HEK293 (cell line): ENCODE measurements at regions not wholly inside any gene's neighbourhood (a gene's known extent, or its start where the extent isn't known, plus 50 kb on each side); places are given as distances from the start of the nearest gene placed in this dataset.

Source experiments
- CTCF ChIA-PET: fragments of 350-600 bp; formaldehyde crosslinking; extraction: SDS; loops from one replicate; lab custom pipeline; 2021; ENCODE audit warnings: antibody characterized with exemption; lab: Yijun Ruan, JAX
- POLR2A ChIA-PET: fragments of 300-600 bp; formaldehyde crosslinking; extraction: SDS; loops from one replicate; lab custom pipeline; 2020; ENCODE audit warnings: antibody characterized with exemption, inconsistent platforms; lab: Yijun Ruan, JAX
- H3K27ac ChIP-seq: fragments of 200-500 bp; sonication (Bioruptor generic); 2 replicates; pipeline ENCODE4 v1.5.1; 2014; ENCODE audit warnings: low read depth, low read length, control low read depth, inconsistent platforms; ENCODE audit errors: extremely low read depth
- H3K36me3 ChIP-seq, 2 experiments: fragments of 200-500 bp in 1 of 2; sonication (Bioruptor generic) in 1 of 2; 1 replicate in 1 of 2; 2 replicates in 1 of 2; pipeline ENCODE4 v1.5.1; 2014 to 2017; ENCODE audit warnings: inconsistent platforms in 2 of 2, low read length in 2 of 2; ENCODE audit not compliant: control insufficient read depth in 2 of 2, insufficient read depth in 1 of 2
- H3K4me1 ChIP-seq: fragments of 200-500 bp; sonication (Bioruptor generic); 2 replicates; pipeline ENCODE4 v1.5.1; 2014; ENCODE audit warnings: mild to moderate bottlenecking, low read length, inconsistent platforms; ENCODE audit not compliant: control insufficient read depth, insufficient read depth
- H3K4me3 ChIP-seq: 2 replicates; pipeline ENCODE4 v1.5.1; 2011; ENCODE audit warnings: low read depth, mild to moderate bottlenecking, control low read depth, low read length, moderate library complexity
- H3K9me3 ChIP-seq: fragments of 200-500 bp; sonication (Bioruptor generic); 2 replicates; pipeline ENCODE4 v1.5.1; 2014; ENCODE audit warnings: low read depth, low read length, inconsistent platforms; ENCODE audit not compliant: control insufficient read depth, insufficient read depth
- ELK4 ChIP-seq: IDR thresholded peaks from 2 replicates; pipeline ENCODE4 v1.6.1; 2011; ENCODE audit warnings: mild to moderate bottlenecking, low read depth, low read length, borderline replicate concordance
- GFI1B ChIP-seq: fragments of 450-650 bp; formaldehyde crosslinking; IDR thresholded peaks from 2 replicates; pipeline ENCODE4 v1.5.1; 2016; ENCODE audit warnings: missing biosample characterization, missing genetic modification characterization
- PBX3 ChIP-seq: sonication (generic); formaldehyde crosslinking; IDR thresholded peaks from 2 replicates; pipeline ENCODE4 v1.8.1; 2022; ENCODE audit warnings: mild to moderate bottlenecking, moderate library complexity, missing genetic modification reagents
- REPIN1 ChIP-seq: fragments of 450-650 bp; formaldehyde crosslinking; IDR thresholded peaks from 2 replicates; pipeline ENCODE4 v1.5.1; 2017; ENCODE audit warnings: missing biosample characterization, missing genetic modification characterization, low read depth
- SP7 ChIP-seq: fragments of 450-650 bp; formaldehyde crosslinking; IDR thresholded peaks from 2 replicates; pipeline ENCODE4 v1.5.1; 2016; ENCODE audit warnings: missing biosample characterization, missing genetic modification characterization
- ZBTB17 ChIP-seq: fragments of 450-650 bp; formaldehyde crosslinking; IDR thresholded peaks from 2 replicates; pipeline ENCODE4 v1.5.1; 2016; ENCODE audit warnings: missing biosample characterization, missing genetic modification characterization
- ZBTB21 ChIP-seq: fragments of 450-650 bp; formaldehyde crosslinking; IDR thresholded peaks from 2 replicates; pipeline ENCODE4 v1.5.1; 2017; ENCODE audit warnings: missing biosample characterization, missing genetic modification characterization
- ZBTB44 ChIP-seq: fragments of 450-650 bp; IDR thresholded peaks from 2 replicates; pipeline ENCODE4 v1.5.1; 2018; ENCODE audit warnings: missing biosample characterization, mild to moderate bottlenecking, missing genetic modification characterization
- ZBTB49 ChIP-seq: fragments of 450-650 bp; formaldehyde crosslinking; IDR thresholded peaks from 2 replicates; pipeline ENCODE4 v1.5.1; 2016; ENCODE audit warnings: missing biosample characterization, missing genetic modification characterization, low read depth
- ZNF112 ChIP-seq: fragments of 450-650 bp; formaldehyde crosslinking; IDR thresholded peaks from 2 replicates; pipeline ENCODE4 v1.5.0; 2017; ENCODE audit warnings: missing biosample characterization, missing genetic modification characterization
- ZNF114 ChIP-seq: fragments of 450-650 bp; formaldehyde crosslinking; IDR thresholded peaks from 2 replicates; pipeline ENCODE4 v1.5.0; 2017; ENCODE audit warnings: missing biosample characterization, missing genetic modification characterization
- ZNF140 ChIP-seq: fragments of 450-650 bp; formaldehyde crosslinking; IDR thresholded peaks from 2 replicates; pipeline ENCODE4 v1.5.1; 2016; ENCODE audit warnings: missing biosample characterization, missing genetic modification characterization
- ZNF214 ChIP-seq: fragments of 450-650 bp; formaldehyde crosslinking; IDR thresholded peaks from 2 replicates; pipeline ENCODE4 v1.5.1; 2017; ENCODE audit warnings: missing biosample characterization, mild to moderate bottlenecking, missing genetic modification characterization, borderline replicate concordance
- ZNF239 ChIP-seq: fragments of 450-650 bp; formaldehyde crosslinking; IDR thresholded peaks from 2 replicates; pipeline ENCODE4 v1.5.1; 2016; ENCODE audit warnings: missing biosample characterization, missing genetic modification characterization
- ZNF248 ChIP-seq: fragments of 450-650 bp; formaldehyde crosslinking; IDR thresholded peaks from 2 replicates; pipeline ENCODE4 v1.5.1; 2017; ENCODE audit warnings: missing biosample characterization, missing genetic modification characterization
- ZNF423 ChIP-seq: fragments of 450-650 bp; formaldehyde crosslinking; IDR thresholded peaks from 2 replicates; pipeline ENCODE4 v1.5.1; 2016; ENCODE audit warnings: missing biosample characterization, missing genetic modification characterization
- ZNF521 ChIP-seq: fragments of 450-650 bp; formaldehyde crosslinking; IDR thresholded peaks from 2 replicates; pipeline ENCODE4 v1.5.1; 2017; ENCODE audit warnings: missing biosample characterization, mild to moderate bottlenecking, missing genetic modification characterization
- ZNF530 ChIP-seq: fragments of 450-650 bp; formaldehyde crosslinking; IDR thresholded peaks from 2 replicates; pipeline ENCODE4 v1.5.1; 2016; ENCODE audit warnings: low read depth, missing biosample characterization, missing genetic modification characterization
- ZNF561 ChIP-seq: fragments of 450-650 bp; IDR thresholded peaks from 2 replicates; pipeline ENCODE4 v1.5.1; 2018; ENCODE audit warnings: missing biosample characterization, missing genetic modification characterization, borderline replicate concordance
- ZNF610 ChIP-seq: fragments of 450-650 bp; formaldehyde crosslinking; IDR thresholded peaks from 2 replicates; pipeline ENCODE4 v1.5.1; 2016; ENCODE audit warnings: missing biosample characterization, missing genetic modification characterization, borderline replicate concordance
- ZNF623 ChIP-seq: fragments of 450-650 bp; formaldehyde crosslinking; IDR thresholded peaks from 2 replicates; pipeline ENCODE4 v1.5.1; 2016; ENCODE audit warnings: missing biosample characterization, missing genetic modification characterization
- ZNF654 ChIP-seq: fragments of 450-650 bp; formaldehyde crosslinking; IDR thresholded peaks from 2 replicates; pipeline ENCODE4 v1.5.1; 2016; ENCODE audit warnings: low read depth, missing biosample characterization, missing genetic modification characterization
- ZNF658 ChIP-seq: fragments of 450-650 bp; formaldehyde crosslinking; IDR thresholded peaks from 2 replicates; pipeline ENCODE4; 2016; ENCODE audit warnings: missing biosample characterization, missing genetic modification characterization
- ZNF660 ChIP-seq: fragments of 450-650 bp; IDR thresholded peaks from 2 replicates; pipeline ENCODE4 v1.5.1; 2018; ENCODE audit warnings: missing biosample characterization, mild to moderate bottlenecking, missing genetic modification characterization
- ZNF664 ChIP-seq: fragments of 450-650 bp; formaldehyde crosslinking; IDR thresholded peaks from 2 replicates; pipeline ENCODE4 v1.5.1; 2016; ENCODE audit warnings: missing biosample characterization, missing genetic modification characterization
- ZNF837 ChIP-seq: fragments of 450-650 bp; formaldehyde crosslinking; IDR thresholded peaks from 2 replicates; pipeline ENCODE4 v1.5.1; 2016; ENCODE audit warnings: missing biosample characterization, missing genetic modification characterization
- TF ChIP-seq, protein P1 (sequence below): fragments of 450-650 bp; formaldehyde crosslinking; IDR thresholded peaks from 2 replicates; pipeline ENCODE4 v1.5.1; 2016; ENCODE audit warnings: missing biosample characterization, missing genetic modification characterization
- TF ChIP-seq, protein P2 (sequence below): fragments of 450-650 bp; formaldehyde crosslinking; IDR thresholded peaks from 2 replicates; pipeline ENCODE4 v1.5.1; 2016; ENCODE audit warnings: missing biosample characterization, missing genetic modification characterization

DNA sequence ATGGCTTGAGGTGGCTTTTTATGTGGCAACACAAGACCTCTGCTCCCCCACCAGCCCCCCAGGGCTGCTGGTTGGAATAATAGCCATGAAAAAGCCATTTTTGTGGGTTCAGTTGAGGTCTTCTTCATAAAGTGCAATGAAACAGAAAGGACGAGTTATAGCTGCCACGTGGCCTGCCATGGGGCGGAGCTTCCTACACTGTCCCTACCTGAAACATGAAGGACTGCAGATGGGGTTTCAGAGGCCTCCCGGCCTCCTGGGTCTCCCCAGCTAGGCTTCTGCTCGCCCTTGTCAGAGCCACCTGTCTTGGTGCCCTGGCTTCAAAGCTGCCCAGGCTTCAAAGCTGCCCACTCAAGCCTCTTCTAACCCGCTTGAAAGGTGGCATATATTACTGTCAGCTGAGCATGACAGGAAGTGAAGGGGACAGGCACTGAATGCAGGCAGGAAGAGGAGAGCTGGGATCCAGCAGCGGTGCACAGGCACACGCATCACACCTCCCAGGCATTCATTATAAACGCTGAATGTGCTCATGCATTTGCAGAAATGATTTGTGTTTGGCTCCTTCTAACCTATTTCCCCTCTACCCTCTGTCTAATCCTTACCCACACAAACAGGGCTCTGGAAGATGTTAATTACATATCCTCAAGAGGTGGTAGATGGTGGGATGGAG lies 245.9 kb upstream of the PODXL start:
- Histone ChIP-seq H3K27ac (no peak overlapping the region), H3K4me3 (no peak overlapping the region), H3K36me3 (no peaks in the 10 kb centered on the region), H3K9me3 (no peaks in the 10 kb centered on the region), H3K4me1 (no peaks in the 10 kb centered on the region)
- POLR2A ChIA-PET = no interaction called here
- CTCF ChIA-PET = interaction anchor here (0.5 kb wide), 1 partner anchor 77 kb away, joined by 6 read pairs; no protein-coding TSS in a partner anchor
- TF ChIP-seq GFI1B (tag by site-specific recombination) = no peak
- no peak for TF ChIP-seq ZNF112
- no peak for TF ChIP-seq ZNF114
- TF ChIP-seq ZNF664 = no peak
- TF ChIP-seq ZNF658 (tag by site-specific recombination) = no peak
- no peak for TF ChIP-seq ZNF610
- no peak for TF ChIP-seq ZBTB17 (tag by site-specific recombination)
- no peak for TF ChIP-seq ZNF837 (tag by site-specific recombination)
- TF ChIP-seq ZNF654 (tag by site-specific recombination) = no peak
- TF ChIP-seq ZNF561 (tag by site-specific recombination) = no peak
- TF ChIP-seq ZBTB44 = no peak
- TF ChIP-seq SP7 = no peak

DNA sequence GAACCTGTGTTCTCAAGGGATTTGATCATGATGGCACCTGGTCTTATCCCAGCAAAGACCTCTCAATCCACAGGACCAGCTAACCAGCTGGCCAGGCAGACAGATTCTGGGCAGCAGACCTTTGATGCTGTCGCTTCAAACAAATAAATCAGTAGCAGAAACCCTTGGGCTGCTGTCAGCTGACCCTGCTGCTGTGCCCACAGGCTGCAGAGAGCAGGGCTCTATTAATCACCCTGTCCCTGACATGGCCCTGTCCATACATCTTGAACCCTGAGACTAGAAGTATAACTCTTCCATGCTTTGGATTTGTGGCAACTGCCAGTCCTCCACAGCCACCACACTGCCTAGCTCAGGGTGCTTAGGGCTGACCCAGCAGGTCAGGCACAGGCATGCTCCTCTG lies 244.1 kb upstream of the PODXL start:
- POLR2A ChIA-PET = no interaction called here
- no peak for TF ChIP-seq ZNF623 (tag by site-specific recombination)
- TF ChIP-seq ELK4 = no peak
- TF ChIP-seq, protein P1, sequence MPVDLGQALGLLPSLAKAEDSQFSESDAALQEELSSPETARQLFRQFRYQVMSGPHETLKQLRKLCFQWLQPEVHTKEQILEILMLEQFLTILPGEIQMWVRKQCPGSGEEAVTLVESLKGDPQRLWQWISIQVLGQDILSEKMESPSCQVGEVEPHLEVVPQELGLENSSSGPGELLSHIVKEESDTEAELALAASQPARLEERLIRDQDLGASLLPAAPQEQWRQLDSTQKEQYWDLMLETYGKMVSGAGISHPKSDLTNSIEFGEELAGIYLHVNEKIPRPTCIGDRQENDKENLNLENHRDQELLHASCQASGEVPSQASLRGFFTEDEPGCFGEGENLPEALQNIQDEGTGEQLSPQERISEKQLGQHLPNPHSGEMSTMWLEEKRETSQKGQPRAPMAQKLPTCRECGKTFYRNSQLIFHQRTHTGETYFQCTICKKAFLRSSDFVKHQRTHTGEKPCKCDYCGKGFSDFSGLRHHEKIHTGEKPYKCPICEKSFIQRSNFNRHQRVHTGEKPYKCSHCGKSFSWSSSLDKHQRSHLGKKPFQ (tag by site-specific recombination) = no peak
- no peak for TF ChIP-seq ZBTB49 (tag by site-specific recombination)
- TF ChIP-seq PBX3 (CRISPR knock-in tag) = no peak
- TF ChIP-seq ZNF654 (tag by site-specific recombination) = no peak
- no peak for TF ChIP-seq ZNF423 (tag by site-specific recombination)
- no peak for TF ChIP-seq ZNF561 (tag by site-specific recombination)
- TF ChIP-seq REPIN1 (tag by site-specific recombination) = no peak
- TF ChIP-seq ZNF248 (tag by site-specific recombination) = no peak
- no peak for TF ChIP-seq ZBTB21 (tag by site-specific recombination)
- TF ChIP-seq ZNF521 = no peak
- TF ChIP-seq ZNF239 (tag by site-specific recombination) = no peak
- TF ChIP-seq ZNF140 (tag by site-specific recombination) = no peak
- TF ChIP-seq ZNF530 (tag by site-specific recombination) = no peak
- no peak for TF ChIP-seq ZNF660 (tag by site-specific recombination)
- no peak for TF ChIP-seq ZNF214 (tag by site-specific recombination)
- TF ChIP-seq, protein P2, sequence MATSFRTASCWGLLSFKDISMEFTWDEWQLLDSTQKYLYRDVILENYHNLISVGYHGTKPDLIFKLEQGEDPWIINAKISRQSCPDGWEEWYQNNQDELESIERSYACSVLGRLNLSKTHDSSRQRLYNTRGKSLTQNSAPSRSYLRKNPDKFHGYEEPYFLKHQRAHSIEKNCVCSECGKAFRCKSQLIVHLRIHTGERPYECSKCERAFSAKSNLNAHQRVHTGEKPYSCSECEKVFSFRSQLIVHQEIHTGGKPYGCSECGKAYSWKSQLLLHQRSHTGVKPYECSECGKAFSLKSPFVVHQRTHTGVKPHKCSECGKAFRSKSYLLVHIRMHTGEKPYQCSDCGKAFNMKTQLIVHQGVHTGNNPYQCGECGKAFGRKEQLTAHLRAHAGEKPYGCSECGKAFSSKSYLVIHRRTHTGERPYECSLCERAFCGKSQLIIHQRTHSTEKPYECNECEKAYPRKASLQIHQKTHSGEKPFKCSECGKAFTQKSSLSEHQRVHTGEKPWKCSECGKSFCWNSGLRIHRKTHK (tag by site-specific recombination) = no peak

More for the DNA sequence above, 244.1 kb upstream of the PODXL start:
- Histone ChIP-seq H3K36me3 (no peaks in the 10 kb centered on the region), H3K27ac (no peak overlapping the region), H3K4me1 (no peaks in the 10 kb centered on the region), H3K9me3 (no peaks in the 10 kb centered on the region), H3K4me3 (no peak overlapping the region)
- CTCF ChIA-PET = no interaction called here
